ENCODE measurements at regions not wholly inside any gene's neighbourhood (a gene's known extent, or its start where the extent isn't known, plus 50 kb on each side); places are given as distances from the start of the nearest gene placed in this dataset.

GRCh38 chr14:84001023-84001422, 1528.9 kb upstream of the FLRT2 start:
- no peaks in the 10 kb centered on the region for H3K79me2 ChIP-seq (ENCODE audit: control insufficient read depth, insufficient read depth, low read length, unreplicated experiment)
- H3K4me1 ChIP-seq (ENCODE audit: control insufficient read depth, insufficient read depth, low read length, unreplicated experiment) = no peaks in the 10 kb centered on the region
- no peaks in the 10 kb centered on the region for H3K27me3 ChIP-seq (ENCODE audit: insufficient read depth, low read length)

GRCh38 chr14:84003346-84003745, 1526.6 kb upstream of the FLRT2 start:
- Histone ChIP-seq H3K4me1 (ENCODE audit: control insufficient read depth, insufficient read depth, low read length, unreplicated experiment) (no peaks in the 10 kb centered on the region), H3K27me3 (ENCODE audit: insufficient read depth, low read length) (no peaks in the 10 kb centered on the region), H3K79me2 (ENCODE audit: control insufficient read depth, insufficient read depth, low read length, unreplicated experiment) (no peaks in the 10 kb centered on the region), H3K36me3 (ENCODE audit: insufficient read depth, low read length) (no peaks in the 10 kb centered on the region), H3K4me3 (ENCODE audit: low read depth, low read length) (no peak overlapping the region), H2AFZ (ENCODE audit: low read length, unreplicated experiment) (no peak overlapping the region), H3K27ac (ENCODE audit: low read depth, low read length) (no peak overlapping the region)

More at GRCh38 chr14:84001023-84001422, 1528.9 kb upstream of the FLRT2 start:
- Histone ChIP-seq H3K36me3 (ENCODE audit: insufficient read depth, low read length) (no peaks in the 10 kb centered on the region), H2AFZ (ENCODE audit: low read length, unreplicated experiment) (no peak overlapping the region), H3K4me3 (ENCODE audit: low read depth, low read length) (no peak overlapping the region), H3K27ac (ENCODE audit: low read depth, low read length) (no peak overlapping the region)

GRCh38 chr14:84006643-84007155, 1523.2 kb upstream of the FLRT2 start:
- H2AFZ ChIP-seq (ENCODE audit: low read length, unreplicated experiment) = no peak overlapping the region
- H3K79me2 ChIP-seq (ENCODE audit: control insufficient read depth, insufficient read depth, low read length, unreplicated experiment) = no peaks in the 10 kb centered on the region
- no peaks in the 10 kb centered on the region for H3K36me3 ChIP-seq (ENCODE audit: insufficient read depth, low read length)
- no peak overlapping the region for H3K27ac ChIP-seq (ENCODE audit: low read depth, low read length)
- H3K4me3 ChIP-seq (ENCODE audit: low read depth, low read length) = no peak overlapping the region
- H3K4me1 ChIP-seq (ENCODE audit: control insufficient read depth, insufficient read depth, low read length, unreplicated experiment) = no peaks in the 10 kb centered on the region
- no peaks in the 10 kb centered on the region for H3K27me3 ChIP-seq (ENCODE audit: insufficient read depth, low read length)

GRCh38 chr14:84013424-84013823, 1516.5 kb upstream of the FLRT2 start:
- H3K27ac ChIP-seq (ENCODE audit: low read depth, low read length) = no peak overlapping the region
- H3K27me3 ChIP-seq (ENCODE audit: insufficient read depth, low read length) = no peaks in the 10 kb centered on the region
- no peak overlapping the region for H3K4me3 ChIP-seq (ENCODE audit: low read depth, low read length)
- no peaks in the 10 kb centered on the region for H3K4me1 ChIP-seq (ENCODE audit: control insufficient read depth, insufficient read depth, low read length, unreplicated experiment)
- no peaks in the 10 kb centered on the region for H3K36me3 ChIP-seq (ENCODE audit: insufficient read depth, low read length)
- H2AFZ ChIP-seq (ENCODE audit: low read length, unreplicated experiment) = no peak overlapping the region
- H3K79me2 ChIP-seq (ENCODE audit: control insufficient read depth, insufficient read depth, low read length, unreplicated experiment) = no peaks in the 10 kb centered on the region

GRCh38 chr14:84017495-84017894, 1512.4 kb upstream of the FLRT2 start:
- Histone ChIP-seq H3K27ac (ENCODE audit: low read depth, low read length) (no peak overlapping the region), H3K36me3 (ENCODE audit: insufficient read depth, low read length) (no peaks in the 10 kb centered on the region), H3K27me3 (ENCODE audit: insufficient read depth, low read length) (no peaks in the 10 kb centered on the region), H3K4me1 (ENCODE audit: control insufficient read depth, insufficient read depth, low read length, unreplicated experiment) (no peaks in the 10 kb centered on the region), H3K79me2 (ENCODE audit: control insufficient read depth, insufficient read depth, low read length, unreplicated experiment) (no peaks in the 10 kb centered on the region), H3K4me3 (ENCODE audit: low read depth, low read length) (no peak overlapping the region), H2AFZ (ENCODE audit: low read length, unreplicated experiment) (no peak overlapping the region)

GRCh38 chr14:84021433-84021832, 1508.5 kb upstream of the FLRT2 start:
- H3K79me2 ChIP-seq (ENCODE audit: control insufficient read depth, insufficient read depth, low read length, unreplicated experiment) = no peaks in the 10 kb centered on the region
- H3K27me3 ChIP-seq (ENCODE audit: insufficient read depth, low read length) = no peaks in the 10 kb centered on the region
- no peak overlapping the region for H3K4me3 ChIP-seq (ENCODE audit: low read depth, low read length)
- no peaks in the 10 kb centered on the region for H3K36me3 ChIP-seq (ENCODE audit: insufficient read depth, low read length)
- H3K27ac ChIP-seq (ENCODE audit: low read depth, low read length) = no peak overlapping the region
- no peaks in the 10 kb centered on the region for H3K4me1 ChIP-seq (ENCODE audit: control insufficient read depth, insufficient read depth, low read length, unreplicated experiment)
- no peak overlapping the region for H2AFZ ChIP-seq (ENCODE audit: low read length, unreplicated experiment)

- H3K27ac ChIP-seq (ENCODE audit: low read depth, low read length) = no peak overlapping the region
- H3K36me3 ChIP-seq (ENCODE audit: insufficient read depth, low read length) = no peaks in the 10 kb centered on the region
- H3K27me3 ChIP-seq (ENCODE audit: insufficient read depth, low read length) = no peaks in the 10 kb centered on the region
- H3K4me1 ChIP-seq (ENCODE audit: control insufficient read depth, insufficient read depth, low read length, unreplicated experiment) = no peaks in the 10 kb centered on the region
- no peaks in the 10 kb centered on the region for H3K79me2 ChIP-seq (ENCODE audit: control insufficient read depth, insufficient read depth, low read length, unreplicated experiment)
- no peak overlapping the region for H2AFZ ChIP-seq (ENCODE audit: low read length, unreplicated experiment)
- no peak overlapping the region for H3K4me3 ChIP-seq (ENCODE audit: low read depth, low read length)
Observed at GRCh38 chr14:84024231-84024820, 1505.6 kb upstream of the FLRT2 start.

GRCh38 chr14:84025106-84026012, 1504.6 kb upstream of the FLRT2 start:
- H3K4me1 ChIP-seq (ENCODE audit: control insufficient read depth, insufficient read depth, low read length, unreplicated experiment) = no peaks in the 10 kb centered on the region

GRCh38 chr14:84027351-84027750, 1502.6 kb upstream of the FLRT2 start:
- Histone ChIP-seq H3K4me3 (ENCODE audit: low read depth, low read length) (no peak overlapping the region), H3K4me1 (ENCODE audit: control insufficient read depth, insufficient read depth, low read length, unreplicated experiment) (no peaks in the 10 kb centered on the region), H3K27ac (ENCODE audit: low read depth, low read length) (no peak overlapping the region), H3K27me3 (ENCODE audit: insufficient read depth, low read length) (no peaks in the 10 kb centered on the region), H2AFZ (ENCODE audit: low read length, unreplicated experiment) (no peak overlapping the region), H3K79me2 (ENCODE audit: control insufficient read depth, insufficient read depth, low read length, unreplicated experiment) (no peaks in the 10 kb centered on the region), H3K36me3 (ENCODE audit: insufficient read depth, low read length) (no peaks in the 10 kb centered on the region)

More at GRCh38 chr14:84025106-84026012, 1504.6 kb upstream of the FLRT2 start:
- no peak overlapping the region for H3K4me3 ChIP-seq (ENCODE audit: low read depth, low read length)
- H3K36me3 ChIP-seq (ENCODE audit: insufficient read depth, low read length) = no peaks in the 10 kb centered on the region
- H3K27me3 ChIP-seq (ENCODE audit: insufficient read depth, low read length) = no peaks in the 10 kb centered on the region
- H3K79me2 ChIP-seq (ENCODE audit: control insufficient read depth, insufficient read depth, low read length, unreplicated experiment) = no peaks in the 10 kb centered on the region
- H3K27ac ChIP-seq (ENCODE audit: low read depth, low read length) = no peak overlapping the region
- no peak overlapping the region for H2AFZ ChIP-seq (ENCODE audit: low read length, unreplicated experiment)

GRCh38 chr14:84028080-84028604, 1501.8 kb upstream of the FLRT2 start:
- no peak overlapping the region for H2AFZ ChIP-seq (ENCODE audit: low read length, unreplicated experiment)

More at GRCh38 chr14:84028080-84028604, 1501.8 kb upstream of the FLRT2 start:
- Histone ChIP-seq H3K36me3 (ENCODE audit: insufficient read depth, low read length) (no peaks in the 10 kb centered on the region), H3K27me3 (ENCODE audit: insufficient read depth, low read length) (no peaks in the 10 kb centered on the region), H3K79me2 (ENCODE audit: control insufficient read depth, insufficient read depth, low read length, unreplicated experiment) (no peaks in the 10 kb centered on the region), H3K4me3 (ENCODE audit: low read depth, low read length) (no peak overlapping the region), H3K4me1 (ENCODE audit: control insufficient read depth, insufficient read depth, low read length, unreplicated experiment) (no peaks in the 10 kb centered on the region), H3K27ac (ENCODE audit: low read depth, low read length) (no peak overlapping the region)

Measured in ACC112 (cell line).